GM23338 (cell line): ENCODE measurements at regions not wholly inside any gene's neighbourhood (a gene's known extent, or its start where the extent isn't known, plus 50 kb on each side); places are given as distances from the start of the nearest gene placed in this dataset.

Source experiments
- ATAC-seq: fragments of 200-7000 bp; cut with Tn5 transposase; 3 replicates; pipeline ENCODE4 v1.9.1; 2020
- DNase-seq: peaks from one replicate; pipeline ENCODE4 v3.0.0-alpha.2; 2015; ENCODE audit warnings: low spot score
- H2AFZ ChIP-seq: fragments of 200-600 bp; sonication (generic); 2 replicates; pipeline ENCODE4 v1.8.0; 2016; ENCODE audit warnings: antibody characterized with exemption, mild to moderate bottlenecking, moderate library complexity
- H3F3A ChIP-seq: fragments of 200-600 bp; sonication (generic); replicated peaks from 2 replicates; pipeline ENCODE4 v1.8.0; 2017; ENCODE audit warnings: antibody characterized with exemption, mixed run types, low read depth
- H3K27ac ChIP-seq: fragments of 200-600 bp; sonication (generic); 2 replicates; pipeline ENCODE4 v1.6.1; 2016; ENCODE audit warnings: low read depth
- H3K27me3 ChIP-seq: fragments of 200-600 bp; sonication (generic); 2 replicates; pipeline ENCODE4 v1.8.0; 2016; ENCODE audit warnings: mild to moderate bottlenecking, mixed run types, moderate library complexity; ENCODE audit not compliant: insufficient read depth
- H3K36me3 ChIP-seq: fragments of 200-600 bp; sonication (generic); 2 replicates; pipeline ENCODE4 v1.8.0; 2016; ENCODE audit warnings: mild to moderate bottlenecking; ENCODE audit not compliant: insufficient read depth
- H3K4me1 ChIP-seq: fragments of 200-600 bp; sonication (generic); 2 replicates; pipeline ENCODE4 v1.8.0; 2016; ENCODE audit warnings: mild to moderate bottlenecking, moderate library complexity; ENCODE audit not compliant: insufficient read depth
- H3K4me2 ChIP-seq: fragments of 200-600 bp; sonication (generic); 2 replicates; pipeline ENCODE4 v1.7.1; 2017; ENCODE audit warnings: mixed run types
- H3K4me3 ChIP-seq: fragments of 200-600 bp; sonication (generic); 2 replicates; pipeline ENCODE4 v1.6.1; 2016; ENCODE audit warnings: mixed run types
- H3K79me2 ChIP-seq: fragments of 200-600 bp; sonication (generic); replicated peaks from 2 replicates; pipeline ENCODE4 v1.8.0; 2017; ENCODE audit warnings: mild to moderate bottlenecking; ENCODE audit not compliant: insufficient read depth
- H3K9me2 ChIP-seq: fragments of 200-600 bp; sonication (generic); 2 replicates; pipeline ENCODE4 v1.8.0; 2017; ENCODE audit not compliant: insufficient read depth
- H4K20me1 ChIP-seq: fragments of 200-600 bp; sonication (generic); replicated peaks from 2 replicates; pipeline ENCODE4 v1.8.0; 2017; ENCODE audit warnings: mild to moderate bottlenecking; ENCODE audit not compliant: insufficient read depth
- H3K27ac Mint-ChIP-seq: 2 replicates; pipeline ENCODE4 v1.8.0; 2020; ENCODE audit warnings: inconsistent platforms, mild to moderate bottlenecking, moderate library complexity, mixed read lengths
- H3K27me3 Mint-ChIP-seq: 3 replicates; pipeline ENCODE4 v1.8.0; 2022; ENCODE audit warnings: low read depth, mild to moderate bottlenecking, moderate library complexity, mixed read lengths, inconsistent platforms; ENCODE audit not compliant: insufficient read depth, poor library complexity
- H3K36me3 Mint-ChIP-seq: 3 replicates; pipeline ENCODE4 v1.8.0; 2021; ENCODE audit warnings: low read depth, mild to moderate bottlenecking, inconsistent platforms, moderate library complexity, mixed read lengths
- H3K4me1 Mint-ChIP-seq: 3 replicates; pipeline ENCODE4 v1.8.0; 2020; ENCODE audit warnings: mild to moderate bottlenecking, inconsistent platforms, mixed read lengths
- H3K4me3 Mint-ChIP-seq: 3 replicates; pipeline ENCODE4 v1.8.0; 2021; ENCODE audit warnings: moderate library complexity, mild to moderate bottlenecking, inconsistent platforms, mixed read lengths
- H3K9me3 Mint-ChIP-seq: 3 replicates; pipeline ENCODE4 v1.8.0; 2020; ENCODE audit warnings: moderate library complexity, mild to moderate bottlenecking, inconsistent platforms, mixed read lengths
- CREB1 ChIP-seq: fragments of 250-450 bp; sonication (Bioruptor Pico); IDR thresholded peaks from 2 replicates; pipeline ENCODE4 v1.5.0; 2020; ENCODE audit warnings: low read depth, mild to moderate bottlenecking, moderate library complexity
- EZH2 ChIP-seq: fragments of 200-600 bp; sonication (generic); IDR thresholded peaks from one replicate; pipeline ENCODE4 v1.8.0; 2017; ENCODE audit warnings: antibody characterized with exemption, mild to moderate bottlenecking, low read depth; ENCODE audit not compliant: unreplicated experiment
- EZH2phosphoT487 ChIP-seq: fragments of 200-600 bp; sonication (generic); IDR thresholded peaks from one replicate; pipeline ENCODE4 v1.8.1; 2018; ENCODE audit warnings: antibody characterized with exemption; ENCODE audit not compliant: unreplicated experiment
- NANOG ChIP-seq: IDR thresholded peaks from 2 replicates; pipeline ENCODE4 v1.6.1; 2016; ENCODE audit warnings: antibody characterized with exemption, borderline replicate concordance
- POLR2AphosphoS5 ChIP-seq: IDR thresholded peaks from 2 replicates; pipeline ENCODE4 v1.6.1; 2016; ENCODE audit warnings: antibody characterized with exemption, low read depth
- ZNF331 ChIP-seq: fragments of 250-450 bp; sonication (Bioruptor Pico); IDR thresholded peaks from 2 replicates; pipeline ENCODE4 v1.5.0; 2020; ENCODE audit warnings: low read depth, mild to moderate bottlenecking, moderate library complexity
- TF ChIP-seq, protein P1 (sequence below): fragments of 250-450 bp; sonication (Bioruptor Pico); IDR thresholded peaks from 2 replicates; pipeline ENCODE4 v1.5.0; 2020; ENCODE audit warnings: mild to moderate bottlenecking, moderate library complexity
- TF ChIP-seq, protein P2 (sequence below): IDR thresholded peaks from 2 replicates; pipeline ENCODE4 v1.6.1; 2016; ENCODE audit warnings: antibody characterized with exemption
- TF ChIP-seq, protein P3 (sequence below), 2 experiments: fragments of 200-600 bp in 1 of 2; sonication (generic) in 1 of 2; conservative IDR thresholded peaks; 2 replicates each; pipeline versions ENCODE4 v1.5.1 to v1.6.1; 2016 to 2017; ENCODE audit warnings: antibody characterized with exemption in 2 of 2, low read depth in 2 of 2, mild to moderate bottlenecking in 2 of 2, moderate library complexity in 1 of 2
- TF ChIP-seq, protein P4 (sequence below): IDR thresholded peaks from one replicate; pipeline ENCODE4 v1.6.1; 2018; ENCODE audit warnings: antibody characterized with exemption; ENCODE audit not compliant: unreplicated experiment

DNA sequence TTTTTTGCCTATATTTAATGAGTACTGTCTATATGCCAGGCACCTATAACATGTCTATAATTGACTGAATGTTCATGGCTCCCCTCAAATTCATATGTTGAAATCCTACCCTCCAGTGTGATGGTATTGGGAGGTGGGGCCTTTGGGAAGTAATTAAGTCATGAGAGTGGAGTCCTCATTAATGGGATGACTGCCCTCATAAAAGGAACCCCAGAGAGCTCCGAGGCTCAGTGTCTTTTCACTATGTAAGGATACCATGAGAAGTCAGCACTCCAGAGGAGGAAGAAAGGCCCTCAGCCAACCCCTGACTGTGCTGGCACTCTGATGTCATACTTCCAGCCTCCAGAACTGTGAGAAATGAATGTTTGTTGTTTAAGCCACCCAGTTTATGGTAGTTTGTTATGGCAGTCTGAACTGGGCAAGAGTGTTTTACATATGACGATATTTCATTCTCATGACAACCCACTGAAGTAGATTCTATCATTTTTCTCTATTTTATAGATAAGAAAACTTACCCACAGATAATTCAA, 61.1 kb upstream of the PCGF5 start:
- no peak overlapping the region for H3K27ac ChIP-seq
- no peaks in the 10 kb centered on the region; the same call in none of the 2 replicates for H4K20me1 ChIP-seq
- H3K79me2 ChIP-seq = no peaks in the 10 kb centered on the region
- H3K4me2 ChIP-seq = no peak overlapping the region
- Mint-ChIP-seq H3K27ac (no peak overlapping the region), H3K9me3 (no peaks in the 10 kb centered on the region; the same call in 2 of the 3 replicates), H3K36me3 (no peaks in the 10 kb centered on the region; the same call in 2 of the 3 replicates), H3K4me1 (peaks cover 8% of the 10 kb centered on the region), H3K27me3 (peaks cover 37% of the 10 kb centered on the region), H3K4me3 (no peak overlapping the region)
- H3K4me1 ChIP-seq = no peaks in the 10 kb centered on the region
- no peaks in the 10 kb centered on the region for H3K9me2 ChIP-seq
- no peak overlapping the region for H2AFZ ChIP-seq
- no peaks in the 10 kb centered on the region for H3K36me3 ChIP-seq
- TF ChIP-seq CREB1 (CRISPR knock-in tag) = no peak
- no peak for TF ChIP-seq EZH2phosphoT487
- TF ChIP-seq EZH2 = no peak
- TF ChIP-seq, protein P1, sequence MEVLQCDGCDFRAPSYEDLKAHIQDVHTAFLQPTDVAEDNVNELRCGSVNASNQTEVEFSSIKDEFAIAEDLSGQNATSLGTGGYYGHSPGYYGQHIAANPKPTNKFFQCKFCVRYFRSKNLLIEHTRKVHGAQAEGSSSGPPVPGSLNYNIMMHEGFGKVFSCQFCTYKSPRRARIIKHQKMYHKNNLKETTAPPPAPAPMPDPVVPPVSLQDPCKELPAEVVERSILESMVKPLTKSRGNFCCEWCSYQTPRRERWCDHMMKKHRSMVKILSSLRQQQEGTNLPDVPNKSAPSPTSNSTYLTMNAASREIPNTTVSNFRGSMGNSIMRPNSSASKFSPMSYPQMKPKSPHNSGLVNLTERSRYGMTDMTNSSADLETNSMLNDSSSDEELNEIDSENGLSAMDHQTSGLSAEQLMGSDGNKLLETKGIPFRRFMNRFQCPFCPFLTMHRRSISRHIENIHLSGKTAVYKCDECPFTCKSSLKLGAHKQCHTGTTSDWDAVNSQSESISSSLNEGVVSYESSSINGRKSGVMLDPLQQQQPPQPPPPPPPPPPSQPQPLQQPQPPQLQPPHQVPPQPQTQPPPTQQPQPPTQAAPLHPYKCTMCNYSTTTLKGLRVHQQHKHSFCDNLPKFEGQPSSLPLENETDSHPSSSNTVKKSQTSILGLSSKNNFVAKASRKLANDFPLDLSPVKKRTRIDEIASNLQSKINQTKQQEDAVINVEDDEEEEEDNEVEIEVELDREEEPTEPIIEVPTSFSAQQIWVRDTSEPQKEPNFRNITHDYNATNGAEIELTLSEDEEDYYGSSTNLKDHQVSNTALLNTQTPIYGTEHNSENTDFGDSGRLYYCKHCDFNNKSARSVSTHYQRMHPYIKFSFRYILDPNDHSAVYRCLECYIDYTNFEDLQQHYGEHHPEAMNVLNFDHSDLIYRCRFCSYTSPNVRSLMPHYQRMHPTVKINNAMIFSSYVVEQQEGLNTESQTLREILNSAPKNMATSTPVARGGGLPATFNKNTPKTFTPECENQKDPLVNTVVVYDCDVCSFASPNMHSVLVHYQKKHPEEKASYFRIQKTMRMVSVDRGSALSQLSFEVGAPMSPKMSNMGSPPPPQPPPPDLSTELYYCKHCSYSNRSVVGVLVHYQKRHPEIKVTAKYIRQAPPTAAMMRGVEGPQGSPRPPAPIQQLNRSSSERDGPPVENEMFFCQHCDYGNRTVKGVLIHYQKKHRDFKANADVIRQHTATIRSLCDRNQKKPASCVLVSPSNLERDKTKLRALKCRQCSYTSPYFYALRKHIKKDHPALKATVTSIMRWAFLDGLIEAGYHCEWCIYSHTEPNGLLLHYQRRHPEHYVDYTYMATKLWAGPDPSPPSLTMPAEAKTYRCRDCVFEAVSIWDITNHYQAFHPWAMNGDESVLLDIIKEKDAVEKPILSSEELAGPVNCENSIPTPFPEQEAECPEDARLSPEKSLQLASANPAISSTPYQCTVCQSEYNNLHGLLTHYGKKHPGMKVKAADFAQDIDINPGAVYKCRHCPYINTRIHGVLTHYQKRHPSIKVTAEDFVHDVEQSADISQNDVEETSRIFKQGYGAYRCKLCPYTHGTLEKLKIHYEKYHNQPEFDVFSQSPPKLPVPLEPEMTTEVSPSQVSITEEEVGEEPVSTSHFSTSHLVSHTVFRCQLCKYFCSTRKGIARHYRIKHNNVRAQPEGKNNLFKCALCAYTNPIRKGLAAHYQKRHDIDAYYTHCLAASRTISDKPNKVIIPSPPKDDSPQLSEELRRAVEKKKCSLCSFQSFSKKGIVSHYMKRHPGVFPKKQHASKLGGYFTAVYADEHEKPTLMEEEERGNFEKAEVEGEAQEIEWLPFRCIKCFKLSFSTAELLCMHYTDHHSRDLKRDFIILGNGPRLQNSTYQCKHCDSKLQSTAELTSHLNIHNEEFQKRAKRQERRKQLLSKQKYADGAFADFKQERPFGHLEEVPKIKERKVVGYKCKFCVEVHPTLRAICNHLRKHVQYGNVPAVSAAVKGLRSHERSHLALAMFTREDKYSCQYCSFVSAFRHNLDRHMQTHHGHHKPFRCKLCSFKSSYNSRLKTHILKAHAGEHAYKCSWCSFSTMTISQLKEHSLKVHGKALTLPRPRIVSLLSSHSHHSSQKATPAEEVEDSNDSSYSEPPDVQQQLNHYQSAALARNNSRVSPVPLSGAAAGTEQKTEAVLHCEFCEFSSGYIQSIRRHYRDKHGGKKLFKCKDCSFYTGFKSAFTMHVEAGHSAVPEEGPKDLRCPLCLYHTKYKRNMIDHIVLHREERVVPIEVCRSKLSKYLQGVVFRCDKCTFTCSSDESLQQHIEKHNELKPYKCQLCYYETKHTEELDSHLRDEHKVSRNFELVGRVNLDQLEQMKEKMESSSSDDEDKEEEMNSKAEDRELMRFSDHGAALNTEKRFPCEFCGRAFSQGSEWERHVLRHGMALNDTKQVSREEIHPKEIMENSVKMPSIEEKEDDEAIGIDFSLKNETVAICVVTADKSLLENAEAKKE (CRISPR knock-in tag) = no peak
- TF ChIP-seq, protein P2, sequence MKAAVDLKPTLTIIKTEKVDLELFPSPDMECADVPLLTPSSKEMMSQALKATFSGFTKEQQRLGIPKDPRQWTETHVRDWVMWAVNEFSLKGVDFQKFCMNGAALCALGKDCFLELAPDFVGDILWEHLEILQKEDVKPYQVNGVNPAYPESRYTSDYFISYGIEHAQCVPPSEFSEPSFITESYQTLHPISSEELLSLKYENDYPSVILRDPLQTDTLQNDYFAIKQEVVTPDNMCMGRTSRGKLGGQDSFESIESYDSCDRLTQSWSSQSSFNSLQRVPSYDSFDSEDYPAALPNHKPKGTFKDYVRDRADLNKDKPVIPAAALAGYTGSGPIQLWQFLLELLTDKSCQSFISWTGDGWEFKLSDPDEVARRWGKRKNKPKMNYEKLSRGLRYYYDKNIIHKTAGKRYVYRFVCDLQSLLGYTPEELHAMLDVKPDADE = no peak
- no peak for TF ChIP-seq ZNF331 (CRISPR knock-in tag)
- TF ChIP-seq POLR2AphosphoS5 = no peak
- TF ChIP-seq, protein P3, sequence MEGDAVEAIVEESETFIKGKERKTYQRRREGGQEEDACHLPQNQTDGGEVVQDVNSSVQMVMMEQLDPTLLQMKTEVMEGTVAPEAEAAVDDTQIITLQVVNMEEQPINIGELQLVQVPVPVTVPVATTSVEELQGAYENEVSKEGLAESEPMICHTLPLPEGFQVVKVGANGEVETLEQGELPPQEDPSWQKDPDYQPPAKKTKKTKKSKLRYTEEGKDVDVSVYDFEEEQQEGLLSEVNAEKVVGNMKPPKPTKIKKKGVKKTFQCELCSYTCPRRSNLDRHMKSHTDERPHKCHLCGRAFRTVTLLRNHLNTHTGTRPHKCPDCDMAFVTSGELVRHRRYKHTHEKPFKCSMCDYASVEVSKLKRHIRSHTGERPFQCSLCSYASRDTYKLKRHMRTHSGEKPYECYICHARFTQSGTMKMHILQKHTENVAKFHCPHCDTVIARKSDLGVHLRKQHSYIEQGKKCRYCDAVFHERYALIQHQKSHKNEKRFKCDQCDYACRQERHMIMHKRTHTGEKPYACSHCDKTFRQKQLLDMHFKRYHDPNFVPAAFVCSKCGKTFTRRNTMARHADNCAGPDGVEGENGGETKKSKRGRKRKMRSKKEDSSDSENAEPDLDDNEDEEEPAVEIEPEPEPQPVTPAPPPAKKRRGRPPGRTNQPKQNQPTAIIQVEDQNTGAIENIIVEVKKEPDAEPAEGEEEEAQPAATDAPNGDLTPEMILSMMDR (conservative IDR thresholded peaks at IDR 0.05; ENCODE audit: low read depth in 2 of 2) = no peak
- TF ChIP-seq, protein P4, sequence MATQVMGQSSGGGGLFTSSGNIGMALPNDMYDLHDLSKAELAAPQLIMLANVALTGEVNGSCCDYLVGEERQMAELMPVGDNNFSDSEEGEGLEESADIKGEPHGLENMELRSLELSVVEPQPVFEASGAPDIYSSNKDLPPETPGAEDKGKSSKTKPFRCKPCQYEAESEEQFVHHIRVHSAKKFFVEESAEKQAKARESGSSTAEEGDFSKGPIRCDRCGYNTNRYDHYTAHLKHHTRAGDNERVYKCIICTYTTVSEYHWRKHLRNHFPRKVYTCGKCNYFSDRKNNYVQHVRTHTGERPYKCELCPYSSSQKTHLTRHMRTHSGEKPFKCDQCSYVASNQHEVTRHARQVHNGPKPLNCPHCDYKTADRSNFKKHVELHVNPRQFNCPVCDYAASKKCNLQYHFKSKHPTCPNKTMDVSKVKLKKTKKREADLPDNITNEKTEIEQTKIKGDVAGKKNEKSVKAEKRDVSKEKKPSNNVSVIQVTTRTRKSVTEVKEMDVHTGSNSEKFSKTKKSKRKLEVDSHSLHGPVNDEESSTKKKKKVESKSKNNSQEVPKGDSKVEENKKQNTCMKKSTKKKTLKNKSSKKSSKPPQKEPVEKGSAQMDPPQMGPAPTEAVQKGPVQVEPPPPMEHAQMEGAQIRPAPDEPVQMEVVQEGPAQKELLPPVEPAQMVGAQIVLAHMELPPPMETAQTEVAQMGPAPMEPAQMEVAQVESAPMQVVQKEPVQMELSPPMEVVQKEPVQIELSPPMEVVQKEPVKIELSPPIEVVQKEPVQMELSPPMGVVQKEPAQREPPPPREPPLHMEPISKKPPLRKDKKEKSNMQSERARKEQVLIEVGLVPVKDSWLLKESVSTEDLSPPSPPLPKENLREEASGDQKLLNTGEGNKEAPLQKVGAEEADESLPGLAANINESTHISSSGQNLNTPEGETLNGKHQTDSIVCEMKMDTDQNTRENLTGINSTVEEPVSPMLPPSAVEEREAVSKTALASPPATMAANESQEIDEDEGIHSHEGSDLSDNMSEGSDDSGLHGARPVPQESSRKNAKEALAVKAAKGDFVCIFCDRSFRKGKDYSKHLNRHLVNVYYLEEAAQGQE = no peak
- no peak for TF ChIP-seq NANOG
- no peak overlapping the region for H3K4me3 ChIP-seq
- ATAC-seq = no peak
- H3K27me3 ChIP-seq = peaks cover 55% of the 10 kb centered on the region
- no peaks in the 10 kb centered on the region for H3F3A ChIP-seq
- DNase-seq = no peak
